Panc1 (cell line): ENCODE measurements at regions not wholly inside any gene's neighbourhood (a gene's known extent, or its start where the extent isn't known, plus 50 kb on each side); places are given as distances from the start of the nearest gene placed in this dataset.

ENCODE experiments used
- ATAC-seq: fragments of 200-7000 bp; cut with Tn5 transposase; 2 replicates; pipeline ENCODE4 v1.9.1; 2020; ENCODE audit warnings: mild to moderate bottlenecking, moderate library complexity
- BruUV-seq: library from RNA; stranded (reverse); fragments of 400-500 nt; replicated peaks from 2 replicates; lab custom pipeline; 2021; lab: Mats Ljungman, UMichigan
- CTCF ChIA-PET: fragments of 300-600 bp; sonication (Branson Sonifier 250); formaldehyde crosslinking; loops from one replicate; lab custom pipeline; 2022; ENCODE audit warnings: antibody characterized with exemption; lab: Charles Lee
- POLR2A ChIA-PET: fragments of 300-600 bp; sonication (Branson Sonifier 250); formaldehyde crosslinking; loops from one replicate; lab custom pipeline; 2022; ENCODE audit warnings: antibody characterized with exemption; lab: Charles Lee
- DNase-seq: peaks from one replicate; pipeline ENCODE4 v3.0.0-alpha.2; 2010; ENCODE audit warnings: low read depth, low spot score
- H3K27ac ChIP-seq: 2 replicates; pipeline ENCODE4 v1.5.1; 2011; ENCODE audit warnings: mild to moderate bottlenecking, low read length, inconsistent platforms
- H3K27me3 ChIP-seq: fragments of 200-500 bp; sonication (Bioruptor generic); 2 replicates; pipeline ENCODE4 v1.6.0; 2014; ENCODE audit warnings: low read length, inconsistent platforms; ENCODE audit not compliant: control insufficient read depth, insufficient read depth
- H3K36me3 ChIP-seq: fragments of 200-500 bp; sonication (Bioruptor generic); 2 replicates; pipeline ENCODE4 v1.5.1; 2014; ENCODE audit warnings: inconsistent platforms, mild to moderate bottlenecking, low read length, moderate library complexity; ENCODE audit not compliant: control insufficient read depth, insufficient read depth
- H3K4me1 ChIP-seq: 2 replicates; pipeline ENCODE4 v1.5.1; 2011; ENCODE audit warnings: inconsistent platforms, mild to moderate bottlenecking, low read length, moderate library complexity; ENCODE audit not compliant: control insufficient read depth, insufficient read depth
- H3K4me3 ChIP-seq, 2 experiments: 2 replicates each; pipeline ENCODE4 v1.5.1; 2011 to 2012; ENCODE audit warnings: low read depth in 2 of 2, low read length in 2 of 2, mild to moderate bottlenecking in 2 of 2, inconsistent platforms in 1 of 2, moderate library complexity in 1 of 2
- H3K9me3 ChIP-seq: fragments of 200-500 bp; sonication (Bioruptor generic); 2 replicates; pipeline ENCODE4 v1.5.1; 2014; ENCODE audit warnings: low read depth, mild to moderate bottlenecking, inconsistent platforms, low read length, moderate library complexity; ENCODE audit not compliant: control insufficient read depth, insufficient read depth
- CTCF ChIP-seq: fragments of 450-650 bp; IDR thresholded peaks from 2 replicates; pipeline ENCODE4 v1.5.1; 2017; ENCODE audit warnings: mild to moderate bottlenecking
- POLR2AphosphoS5 ChIP-seq: IDR thresholded peaks from 2 replicates; pipeline ENCODE4 v1.6.1; 2012; ENCODE audit warnings: mild to moderate bottlenecking, low read depth, low read length, moderate library complexity
- REST ChIP-seq, 2 experiments: IDR thresholded peaks; 2 replicates each; pipeline ENCODE4 v1.6.1; 2011 to 2012; ENCODE audit warnings: low read depth in 2 of 2, control low read depth in 1 of 2, low read length in 1 of 2, mild to moderate bottlenecking in 1 of 2, moderate library complexity in 1 of 2; ENCODE audit not compliant: insufficient read depth in 1 of 2
- SIN3A ChIP-seq: IDR thresholded peaks from 2 replicates; pipeline ENCODE4 v1.6.1; 2012; ENCODE audit warnings: low read depth, mild to moderate bottlenecking, low read length, moderate library complexity, borderline replicate concordance; ENCODE audit not compliant: insufficient read depth
- TCF7L2 ChIP-seq: IDR thresholded peaks from 2 replicates; pipeline ENCODE4 v1.6.1; 2011; ENCODE audit warnings: mild to moderate bottlenecking, low read depth, low read length, inconsistent platforms
- in situ Hi-C: cut with HindIII; loops from 2 replicates; pipeline ENCODE4 v1.10.0; 2016; ENCODE audit warnings: low sequenced_read_pairs, low pct_unique_long_range_greater_than_20kb
- intact Hi-C: fragments of 100-400 bp; cut with micrococcal nuclease; formaldehyde crosslinking; loops from one replicate; pipeline ENCODE4 v1.10.0; 2022; ENCODE audit not compliant: unreplicated experiment

GRCh38 chr2:236685979-236686520 is 116.4 kb downstream of the ACKR3 start:
- DNase-seq (no peak), ATAC-seq (no peak)
- H3K4me1 ChIP-seq: no peaks in the 10 kb centered on the region
- H3K27ac ChIP-seq: no peak overlapping the region
- no TSS peak for BruUV-seq
- intact Hi-C loops: no loop called here
- ChIA-PET CTCF (no interaction called here), POLR2A (no interaction called here)
- no peaks in the 10 kb centered on the region for H3K9me3 ChIP-seq
- TF ChIP-seq SIN3A (no peak), CTCF (no peak), REST (IDR thresholded peaks at IDR 0.05; ENCODE audit: insufficient read depth in 1 of 2, low read depth in 2 of 2, low read length in 1 of 2) (no peak), POLR2AphosphoS5 (no peak), TCF7L2 (no peak)
- in situ Hi-C loops: no loop called here
- no peak overlapping the region for H3K4me3 ChIP-seq
- no peaks in the 10 kb centered on the region for H3K36me3 ChIP-seq
- no peaks in the 10 kb centered on the region; the same call in 1 of the 2 replicates for H3K27me3 ChIP-seq

- H3K27me3 ChIP-seq: no peaks in the 10 kb centered on the region; the same call in 1 of the 2 replicates
- ChIA-PET POLR2A (no interaction called here), CTCF (no interaction called here)
- in situ Hi-C loops: no loop called here
- no peak for DNase-seq
- H3K9me3 ChIP-seq: no peaks in the 10 kb centered on the region
- intact Hi-C loops: no loop called here
- BruUV-seq: no TSS peak
- no peak for TF ChIP-seq TCF7L2
- no peak overlapping the region for H3K27ac ChIP-seq
- no peaks in the 10 kb centered on the region for H3K4me1 ChIP-seq
- H3K36me3 ChIP-seq: no peaks in the 10 kb centered on the region
- ATAC-seq: no peak
- H3K4me3 ChIP-seq: no peak overlapping the region
Measured at GRCh38 chr2:236686561-236686960, 116.9 kb downstream of the ACKR3 start.

- intact Hi-C loops (no loop called here), in situ Hi-C loops (no loop called here)
- no peak for TF ChIP-seq POLR2AphosphoS5
- TF ChIP-seq REST (IDR thresholded peaks at IDR 0.05; ENCODE audit: insufficient read depth in 1 of 2, low read depth in 2 of 2, low read length in 1 of 2): no peak
- TF ChIP-seq SIN3A: no peak
- TF ChIP-seq TCF7L2: no peak
- CTCF ChIA-PET: no interaction called here
- POLR2A ChIA-PET: no interaction called here
- DNase-seq: no peak
- Histone ChIP-seq H3K4me3 (no peak overlapping the region), H3K9me3 (no peaks in the 10 kb centered on the region), H3K27ac (no peak overlapping the region), H3K36me3 (no peaks in the 10 kb centered on the region), H3K27me3 (no peaks in the 10 kb centered on the region; the same call in 1 of the 2 replicates), H3K4me1 (no peaks in the 10 kb centered on the region)
- ATAC-seq: no peak
- BruUV-seq: no TSS peak
Measured at GRCh38 chr2:236687296-236687965, 117.8 kb downstream of the ACKR3 start.
